GM15510 (cell line): ENCODE measurements at regions not wholly inside any gene's neighbourhood (a gene's known extent, or its start where the extent isn't known, plus 50 kb on each side); places are given as distances from the start of the nearest gene placed in this dataset.

Source experiments
- POLR2A ChIP-seq: IDR thresholded peaks from 3 replicates; pipeline ENCODE4 v1.6.1; 2011; ENCODE audit warnings: borderline replicate concordance; ENCODE audit not compliant: insufficient read length; ENCODE audit errors: extremely low read depth

DNA sequence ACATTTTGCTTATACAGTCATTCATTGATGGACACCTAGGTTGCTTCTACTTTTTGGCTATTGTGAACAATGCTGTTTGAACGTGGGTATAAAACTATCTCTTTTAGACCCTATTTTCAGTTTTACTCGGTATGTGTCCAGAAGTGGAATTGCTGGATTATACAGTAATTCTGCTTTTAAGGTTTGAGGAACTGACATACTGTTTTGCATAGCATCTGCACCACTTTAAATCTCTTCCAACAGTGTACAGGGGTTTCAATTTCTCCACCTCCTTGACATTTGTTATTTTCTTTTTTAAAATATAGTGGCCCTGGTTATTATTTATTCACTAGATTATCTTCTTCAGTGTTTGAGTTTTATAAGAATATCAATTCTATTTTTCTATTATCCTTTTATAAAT lies 116.9 kb downstream of the USP22 start:
- no peak for TF ChIP-seq POLR2A

DNA sequence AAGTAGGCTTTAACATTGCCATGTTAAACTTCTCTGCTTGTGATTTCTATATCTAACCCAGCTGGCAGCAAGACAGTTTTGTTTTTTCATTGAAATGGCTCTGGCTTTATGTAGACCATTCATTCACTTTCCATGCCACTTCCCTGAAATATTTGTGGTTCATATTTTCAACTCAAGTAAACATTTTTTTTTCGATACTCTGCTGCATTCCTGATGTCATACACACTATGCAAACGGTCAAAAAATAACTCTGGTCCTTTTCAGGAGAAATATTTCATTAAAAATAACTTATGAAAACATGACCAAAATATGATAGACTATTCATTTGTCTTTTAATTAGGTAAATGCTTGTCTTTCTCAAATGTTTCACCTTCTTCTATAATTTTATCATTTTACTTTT lies 116.3 kb downstream of the USP22 start:
- TF ChIP-seq POLR2A: no peak

DNA sequence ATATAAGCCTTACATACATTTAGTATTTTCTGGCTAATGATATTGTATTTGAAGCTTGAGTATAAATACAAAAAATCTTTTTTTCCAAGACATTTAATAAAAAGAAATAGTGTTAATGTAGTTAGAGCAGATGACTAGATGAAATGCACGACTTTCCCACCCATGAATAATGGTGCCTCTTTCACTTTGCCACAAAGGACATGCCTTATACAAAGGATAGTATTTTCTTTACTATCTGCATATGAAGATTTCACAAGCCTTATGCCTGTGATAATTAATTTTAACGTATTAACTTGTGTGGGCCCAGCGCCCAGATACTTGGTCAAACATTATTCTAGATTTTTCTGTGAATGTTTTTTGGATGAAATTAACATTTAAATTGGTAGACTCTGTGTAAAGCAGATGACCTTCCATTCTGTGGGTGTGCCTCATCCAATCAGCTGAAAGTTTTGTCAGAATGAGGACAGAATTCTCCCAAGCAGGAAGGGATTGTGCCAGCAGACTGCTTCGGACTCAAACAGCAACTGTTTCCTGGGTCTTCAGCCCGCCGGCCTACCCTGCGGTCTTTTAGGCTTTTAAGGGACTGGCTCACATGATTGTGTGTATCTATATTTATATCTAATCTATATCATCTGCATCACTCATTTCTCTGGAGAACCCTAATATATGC lies 115.4 kb downstream of the USP22 start:
- no peak for TF ChIP-seq POLR2A

DNA sequence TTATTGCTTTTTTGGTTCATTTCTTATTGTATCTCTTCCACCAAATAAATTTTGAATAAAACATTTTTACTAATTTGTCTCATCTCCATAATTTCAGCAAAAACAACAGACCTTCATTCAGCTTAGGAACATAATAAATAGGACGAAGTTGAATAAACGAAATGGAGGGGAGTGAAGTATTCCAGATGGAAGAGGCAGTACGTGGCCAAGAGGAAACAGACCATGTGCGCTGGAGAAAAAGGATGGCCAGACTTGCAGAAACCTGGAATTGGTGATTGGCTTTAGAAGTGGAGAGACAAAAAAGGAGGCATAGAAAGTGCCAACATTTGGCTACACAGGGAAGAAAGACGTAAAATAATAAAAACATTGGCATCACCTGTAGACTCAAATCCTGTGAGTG lies 113.5 kb downstream of the USP22 start:
- no peak for TF ChIP-seq POLR2A

DNA sequence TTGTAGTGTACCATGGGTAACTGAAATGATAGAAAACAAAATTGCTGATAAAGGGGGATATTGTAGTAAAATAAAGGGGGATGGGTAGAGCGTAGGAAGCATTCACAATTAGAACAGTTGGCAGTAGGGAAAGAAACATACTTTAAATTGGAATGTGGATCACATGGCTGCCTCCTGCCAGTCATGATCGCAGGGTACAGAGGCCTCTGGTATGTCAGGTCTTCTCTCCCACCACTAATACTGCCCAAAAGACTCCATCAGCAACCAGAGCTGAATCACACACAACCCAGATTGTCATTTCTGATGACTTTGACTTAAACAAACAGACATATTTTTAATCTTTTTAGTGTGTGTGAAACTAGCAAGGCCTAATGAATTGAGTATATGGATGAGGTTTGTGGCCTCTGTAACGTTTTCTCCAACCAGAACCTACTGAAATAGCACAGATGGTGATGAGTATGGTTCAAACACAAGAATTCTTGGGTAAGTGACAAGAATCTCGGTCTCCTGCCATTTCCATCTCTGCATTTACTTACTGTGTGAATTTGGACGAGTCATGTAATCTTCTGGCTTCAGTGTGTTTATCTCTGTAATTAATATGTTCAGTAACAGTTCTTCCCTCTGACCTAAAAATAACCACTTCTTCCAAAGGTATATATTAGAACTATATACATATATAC lies 112.6 kb downstream of the USP22 start:
- TF ChIP-seq POLR2A: no peak

GRCh38 chr17:20934288-20934687 lies 108.5 kb downstream of the USP22 start:
- no peak for TF ChIP-seq POLR2A

DNA sequence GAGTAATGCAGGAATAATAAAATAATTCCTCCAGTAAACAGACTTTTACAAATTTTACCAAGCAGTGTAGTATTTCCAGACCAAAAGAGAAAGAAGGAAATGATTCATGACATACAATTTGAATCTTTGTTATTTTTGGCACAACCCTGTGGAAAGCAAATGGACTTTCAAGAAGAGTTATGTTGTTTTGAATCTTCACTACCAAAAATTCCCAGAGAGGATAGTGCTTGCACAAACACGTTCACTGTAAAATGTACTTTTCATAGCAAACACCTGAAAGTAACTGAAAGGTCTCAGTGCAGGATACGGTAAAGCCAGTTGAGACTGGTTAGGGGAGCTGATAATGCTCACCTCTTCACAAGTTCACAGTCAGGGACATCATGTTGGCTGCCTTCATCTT lies 107.1 kb downstream of the USP22 start:
- no peak for TF ChIP-seq POLR2A

- TF ChIP-seq POLR2A: no peak
Measured at GRCh38 chr17:20938244-20938643, 104.6 kb downstream of the USP22 start.

DNA sequence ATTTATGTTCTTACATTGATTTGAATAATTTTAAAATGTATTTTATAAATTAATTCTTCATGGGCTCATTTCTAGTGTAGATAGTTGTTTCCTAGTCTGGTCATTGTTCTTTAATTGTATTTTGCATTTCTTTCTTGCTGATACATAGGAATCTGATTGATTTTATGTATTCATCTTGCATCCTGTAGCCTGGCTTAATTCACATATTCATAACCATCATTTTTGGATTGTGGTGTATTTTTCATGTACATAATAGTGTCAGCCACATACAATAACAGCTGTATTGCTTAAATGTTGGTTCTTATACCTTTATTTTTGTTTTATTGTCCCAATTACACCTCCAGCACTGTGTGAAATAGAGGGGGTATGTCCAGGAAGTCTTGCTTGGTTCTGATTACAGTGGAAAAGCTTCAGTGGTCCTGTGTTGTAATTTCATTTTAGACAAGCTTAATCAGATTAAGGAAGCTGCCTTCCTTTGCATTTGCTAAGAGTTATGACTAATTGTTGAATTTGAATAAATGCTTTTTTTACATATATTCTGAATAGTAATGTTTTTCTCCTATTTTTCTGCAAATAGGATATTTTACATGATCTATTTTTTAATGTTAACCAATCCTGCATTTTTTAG lies 103.7 kb downstream of the USP22 start:
- TF ChIP-seq POLR2A: no peak

DNA sequence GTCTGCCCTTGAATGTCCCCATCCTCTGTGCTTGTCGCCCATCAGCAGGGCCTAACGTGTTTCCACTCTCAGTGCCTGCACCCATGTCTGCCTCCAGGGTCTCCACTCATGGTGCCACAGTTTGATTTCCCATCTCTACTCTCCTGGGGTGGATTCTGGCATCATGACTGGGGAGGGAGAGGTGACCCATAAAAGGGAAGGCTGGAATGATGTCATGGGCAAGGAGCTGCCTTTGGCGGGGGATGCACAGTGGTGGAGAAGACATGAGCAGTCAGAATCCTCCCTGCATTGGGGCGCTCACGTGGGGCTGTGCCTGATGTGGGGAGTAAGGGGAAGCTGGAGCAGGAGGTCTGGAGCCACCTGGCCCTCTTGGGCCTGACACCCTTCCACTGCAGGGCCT lies 100.9 kb downstream of the USP22 start:
- TF ChIP-seq POLR2A: no peak

- no peak for TF ChIP-seq POLR2A
Measured at GRCh38 chr17:20944014-20944865, 98.6 kb downstream of the USP22 start.

DNA sequence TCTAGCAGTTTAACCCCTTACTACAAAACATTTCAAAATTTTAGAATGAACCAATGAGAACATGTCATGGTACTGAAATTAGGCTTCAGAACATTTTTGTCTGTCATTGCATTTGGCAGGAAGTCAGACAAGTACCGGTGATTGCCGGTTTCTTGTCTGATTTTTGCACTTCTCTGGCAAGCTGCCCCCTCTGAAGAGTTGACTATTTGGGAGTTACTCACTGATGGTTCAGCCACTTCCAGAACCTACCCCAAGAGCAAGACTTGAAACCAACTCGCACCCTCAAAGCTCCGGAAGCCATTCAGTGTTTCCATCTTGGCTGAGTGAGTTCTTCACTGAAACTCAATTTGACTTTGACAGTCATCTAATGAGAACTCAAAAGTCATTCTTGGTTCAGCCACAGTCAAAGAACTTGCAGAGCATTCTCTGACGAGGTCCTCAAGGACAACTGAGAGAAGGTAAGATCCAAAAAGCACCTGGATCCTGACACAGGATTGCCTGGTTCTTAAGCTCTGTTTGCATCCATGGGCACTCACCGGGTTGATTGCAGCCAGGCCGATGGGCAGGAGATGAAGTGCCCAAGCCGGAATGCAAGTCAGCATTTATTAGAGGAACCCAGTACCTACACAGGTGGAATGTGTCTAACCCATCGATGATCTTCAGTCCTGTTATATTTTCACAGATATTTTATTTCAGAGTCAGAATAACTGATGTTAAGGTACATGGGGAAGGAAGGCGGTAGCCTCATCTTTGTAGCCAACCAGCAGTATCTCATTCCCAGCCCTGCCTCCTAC lies 93.6 kb downstream of the USP22 start:
- no peak for TF ChIP-seq POLR2A
